Endothelial cell of hepatic sinusoid (primary cell): ENCODE measurements at regions not wholly inside any gene's neighbourhood (a gene's known extent, or its start where the extent isn't known, plus 50 kb on each side); places are given as distances from the start of the nearest gene placed in this dataset.

ENCODE experiments used
- in situ Hi-C: cut with HindIII; loops from 2 replicates; pipeline ENCODE4 v1.10.0; 2017; ENCODE audit warnings: low sequenced_read_pairs

GRCh38 chr1:234990328-234990675 is 138.3 kb downstream of the TOMM20 start:
- in situ Hi-C loops, result no loop called here

DNA sequence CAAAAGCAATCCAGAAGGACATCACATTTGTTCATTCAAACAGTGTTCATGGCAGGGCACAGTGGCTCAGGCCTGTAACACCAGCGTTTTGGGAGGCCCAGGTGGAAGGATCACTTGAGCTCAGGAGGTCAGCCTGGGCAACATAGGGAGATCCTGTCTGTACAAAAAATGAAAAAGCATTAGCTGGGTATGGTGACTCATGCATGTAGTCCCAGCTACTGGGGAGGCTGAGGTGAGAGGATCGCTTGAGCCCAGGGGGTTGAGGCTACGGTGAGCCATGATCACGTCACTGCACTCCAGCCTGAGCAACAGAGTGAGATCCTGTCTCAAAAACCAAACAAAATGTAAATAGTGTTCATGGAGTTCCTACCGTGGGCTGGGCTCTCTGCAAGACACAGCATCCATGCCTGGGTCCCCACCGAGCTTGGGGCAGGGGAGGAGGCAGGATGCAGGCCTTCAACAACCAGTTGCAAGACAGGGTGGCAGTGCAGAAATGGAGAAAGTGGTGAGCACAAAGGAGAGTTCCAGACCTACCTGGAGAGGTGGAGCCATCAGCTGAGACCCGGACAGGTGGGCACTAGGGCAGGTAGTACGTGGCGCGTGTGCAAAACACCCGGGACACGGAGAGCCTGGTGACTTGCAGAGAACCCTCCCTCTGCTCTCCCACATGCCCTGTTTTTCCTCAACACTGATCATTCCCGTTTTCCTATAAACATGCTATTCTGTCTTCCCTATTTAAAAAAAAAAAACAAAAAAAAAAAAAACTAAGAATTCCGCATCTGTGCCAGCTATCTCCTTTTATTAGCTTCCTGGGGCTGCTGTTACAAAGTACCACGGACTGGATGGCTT is 138.9 kb downstream of the TOMM20 start:
- in situ Hi-C loops, result no loop called here

DNA sequence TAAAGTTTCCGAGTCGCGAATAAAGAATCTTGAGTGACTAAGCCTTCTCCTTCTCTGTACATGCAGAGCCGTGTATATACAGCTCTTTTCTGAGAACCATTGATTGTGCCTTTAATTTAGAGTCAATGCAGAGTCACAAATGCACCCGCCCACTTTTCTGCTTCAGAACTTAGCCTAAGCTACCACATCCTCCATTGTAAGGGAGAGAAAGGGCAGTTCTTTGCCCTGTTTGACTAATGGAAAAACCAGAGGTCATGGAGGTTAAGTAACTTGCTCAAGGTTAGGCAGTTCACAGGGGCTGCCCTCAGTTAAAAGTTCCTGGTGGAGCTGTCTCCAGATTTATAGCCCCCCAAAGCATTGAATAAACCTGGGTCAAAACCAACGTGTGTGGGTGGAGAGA is 139.6 kb downstream of the TOMM20 start:
- in situ Hi-C loops, result no loop called here

DNA sequence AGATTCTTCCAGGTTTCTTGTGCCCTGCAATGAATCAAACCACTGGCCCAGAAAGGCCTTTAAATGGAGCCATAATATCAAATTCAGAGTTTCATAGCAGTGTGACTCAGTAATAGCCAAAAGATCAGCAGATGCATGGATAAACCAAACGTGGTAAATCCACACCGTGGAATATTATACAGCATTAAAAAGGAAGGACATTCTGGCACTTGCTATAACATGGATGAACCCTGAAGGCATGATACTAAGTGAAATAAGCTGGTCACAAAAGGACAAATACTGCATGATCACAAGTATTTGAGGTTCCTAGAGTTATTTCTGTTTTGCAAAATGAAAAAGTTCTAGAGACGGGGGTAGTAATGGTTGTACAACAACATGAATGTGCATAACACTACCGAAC is 140.1 kb downstream of the TOMM20 start:
- in situ Hi-C loops, result no loop called here

DNA sequence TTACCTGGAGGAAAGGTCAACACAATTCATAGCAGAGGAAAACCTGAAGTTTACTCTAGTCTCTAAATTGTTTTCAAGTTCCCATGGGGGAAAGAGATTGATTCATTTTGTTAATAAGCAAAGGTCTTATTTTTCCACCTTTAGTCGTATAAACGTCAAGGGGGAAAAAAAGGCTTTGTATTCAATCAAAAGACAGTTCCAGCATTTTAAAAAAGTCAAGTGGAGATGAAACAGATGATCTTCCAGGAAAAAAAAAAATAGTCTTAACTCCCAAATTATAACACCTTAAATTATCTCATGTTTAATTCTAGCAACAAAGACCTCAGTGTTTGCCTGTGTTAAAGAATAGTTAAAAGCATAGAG is 140.5 kb downstream of the TOMM20 start:
- in situ Hi-C loops, result no loop called here

GRCh38 chr1:234987415-234988154 is 141.1 kb downstream of the TOMM20 start:
- in situ Hi-C loops, result no loop called here

DNA sequence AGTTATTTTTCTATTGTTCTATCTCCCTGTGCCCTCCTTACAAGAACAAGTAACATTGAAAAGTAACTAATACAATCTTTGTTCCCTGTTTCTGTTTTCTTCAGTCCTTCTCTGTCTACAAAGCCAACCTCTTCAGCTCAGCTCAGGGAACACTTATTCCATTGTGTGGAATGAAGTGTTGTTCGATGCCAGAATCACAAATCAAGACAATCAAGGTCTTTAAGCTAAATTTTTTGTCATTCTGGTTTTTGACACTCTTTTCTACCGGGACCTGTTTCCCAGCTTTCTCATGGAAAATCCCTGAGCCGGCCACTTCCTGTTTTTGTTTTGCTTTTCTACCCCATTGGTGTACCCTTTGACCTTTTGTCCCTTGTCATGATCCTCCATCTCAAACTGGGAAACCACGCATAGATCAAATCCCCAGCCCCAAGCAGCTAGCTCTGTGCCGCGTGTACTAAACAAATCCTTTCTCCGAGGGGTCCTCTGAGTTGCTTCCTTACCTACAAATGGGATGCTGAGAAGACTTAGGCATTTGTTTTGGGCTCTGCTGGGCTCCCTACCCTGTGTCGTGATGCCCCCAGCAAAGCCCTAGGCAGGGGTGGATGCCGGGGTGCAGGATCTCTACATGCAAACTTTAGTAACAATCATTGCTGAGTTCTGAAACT is 141.8 kb downstream of the TOMM20 start:
- in situ Hi-C loops, result no loop called here

DNA sequence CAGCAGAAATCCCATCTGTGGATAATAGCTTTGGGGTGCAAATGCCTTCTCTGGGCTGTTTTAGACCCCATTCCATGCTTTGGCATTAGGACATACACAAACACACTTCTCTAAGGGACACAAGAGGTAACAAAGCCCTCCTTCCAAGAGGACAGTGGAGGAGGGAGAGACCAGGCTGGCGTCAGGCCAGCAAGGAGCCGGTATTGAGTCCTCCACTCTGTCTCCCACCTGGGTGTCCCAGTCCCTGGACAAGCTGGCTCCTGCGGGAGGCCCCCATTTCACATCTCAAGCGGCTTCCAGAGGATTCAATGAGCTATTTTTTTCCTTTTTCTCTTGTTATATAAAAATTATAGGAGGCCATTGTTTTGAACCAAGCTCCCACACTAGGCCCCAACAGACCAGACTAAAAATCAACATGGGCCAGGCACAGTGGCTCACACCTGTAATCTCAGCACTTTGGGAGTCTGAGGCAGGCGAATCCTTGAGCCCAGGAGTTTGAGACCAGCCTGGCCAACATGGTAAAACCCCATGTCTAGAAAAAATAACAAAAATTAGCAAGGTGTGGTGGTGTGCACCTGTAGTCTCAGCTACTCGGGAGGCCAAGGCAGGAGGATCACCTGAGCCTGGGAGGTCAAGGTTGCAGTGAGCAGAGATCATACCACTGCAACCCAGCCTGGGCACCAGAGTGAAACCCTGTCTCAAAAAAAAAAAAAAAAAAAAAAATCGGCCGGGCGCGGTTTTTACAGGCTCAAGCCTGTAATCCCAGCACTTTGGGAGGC is 142.9 kb downstream of the TOMM20 start:
- in situ Hi-C loops, result no loop called here

DNA sequence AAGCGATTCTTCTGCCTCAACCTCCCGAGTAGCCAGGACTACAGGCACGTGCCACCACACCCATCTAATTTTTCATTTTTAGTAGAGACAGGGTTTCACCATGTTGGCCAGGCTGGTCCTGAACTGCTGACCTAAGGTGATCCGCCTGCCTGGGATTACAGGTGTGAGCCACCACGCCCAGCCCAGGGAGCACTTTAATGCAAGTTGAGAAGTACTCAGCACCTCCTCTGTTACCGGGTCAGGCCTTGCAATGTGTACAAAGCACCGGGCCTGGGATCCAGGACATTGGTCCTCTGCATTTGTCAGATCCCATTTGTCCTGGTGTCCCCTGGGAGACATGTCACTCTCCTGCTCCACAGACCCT is 143.6 kb downstream of the TOMM20 start:
- in situ Hi-C loops, result no loop called here

DNA sequence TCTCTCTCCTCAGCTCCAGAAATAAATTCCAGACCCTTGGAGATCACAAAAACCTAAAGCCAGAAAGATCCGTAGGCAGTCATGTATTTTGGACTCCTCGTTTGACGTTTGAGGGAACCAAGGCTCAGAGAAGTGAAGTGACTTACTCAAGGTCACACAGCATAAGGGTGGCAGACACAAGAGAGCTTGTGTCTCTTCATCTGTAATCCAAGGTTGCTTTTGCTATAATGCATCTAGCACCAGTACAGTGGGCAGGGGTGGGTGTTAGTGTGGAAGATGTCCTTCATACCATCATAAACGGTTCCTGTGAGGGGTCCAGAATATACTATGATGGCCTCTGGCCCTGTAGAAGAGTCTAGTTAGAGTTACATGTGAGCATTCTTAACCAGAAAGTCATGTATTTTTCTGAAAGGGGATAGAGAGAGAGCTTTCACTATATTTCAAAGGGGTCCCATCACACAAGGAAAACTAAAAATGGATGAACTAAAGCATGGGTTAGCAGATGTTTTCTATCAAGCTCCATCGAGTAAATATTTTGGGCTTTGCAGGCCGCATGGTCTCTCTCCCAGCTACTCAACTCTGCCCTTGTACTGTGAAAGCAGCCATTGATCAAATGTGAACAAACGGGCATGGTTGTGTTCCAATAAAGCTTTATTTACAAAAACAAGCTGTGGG is 144.9 kb downstream of the TOMM20 start:
- in situ Hi-C loops, result no loop called here

GRCh38 chr1:234981758-234982157 is 146.9 kb downstream of the TOMM20 start:
- in situ Hi-C loops, result no loop called here

GRCh38 chr1:234980645-234981396 is 147.8 kb downstream of the TOMM20 start:
- in situ Hi-C loops, result no loop called here

DNA sequence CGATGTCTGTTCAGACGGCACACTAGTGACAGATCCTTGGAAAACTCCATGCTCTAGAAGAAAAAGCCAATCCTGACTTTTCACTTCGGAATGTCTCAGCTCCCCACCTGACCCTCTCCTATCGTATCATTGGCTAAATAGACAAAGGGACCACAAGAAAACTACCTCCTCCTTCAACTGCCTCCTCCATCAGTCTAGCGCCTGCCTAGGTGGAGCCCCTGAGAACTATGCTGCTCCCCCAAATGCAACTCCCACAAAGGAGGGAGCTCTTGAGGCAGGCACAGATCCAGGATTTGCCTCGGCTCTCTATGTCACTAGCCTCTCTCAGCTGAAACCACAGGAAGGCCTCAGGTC is 148.4 kb downstream of the TOMM20 start:
- in situ Hi-C loops, result no loop called here

- in situ Hi-C loops, result loop anchor here (5.0 to 10.0 kb wide), 4 partner anchors 93 to 497 kb away; no protein-coding TSS in a partner anchor
These were observed 149.0 kb downstream of the TOMM20 start for GRCh38 chr1:234979296-234980279.

GRCh38 chr1:234978397-234979295 is 150.0 kb downstream of the TOMM20 start:
- in situ Hi-C loops, result loop anchor here (5.0 to 10.0 kb wide), 4 partner anchors 94 to 496 kb away; no protein-coding TSS in a partner anchor

GRCh38 chr1:234977875-234978396 is 150.7 kb downstream of the TOMM20 start:
- in situ Hi-C loops, result loop anchor here (5.0 to 10.0 kb wide), 4 partner anchors 94 to 496 kb away; no protein-coding TSS in a partner anchor
